Gastrocnemius medialis (tissue), 4 donors: ENCODE measurements at regions not wholly inside any gene's neighbourhood (a gene's known extent, or its start where the extent isn't known, plus 50 kb on each side); places are given as distances from the start of the nearest gene placed in this dataset.

ENCODE experiments used
- CTCF ChIP-seq, 5 experiments: fragments of 450-650 bp in 3 of 5; fragments of 200-600 bp in 2 of 5; sonication (generic) in 2 of 5; IDR thresholded peaks in 4 of 5; conservative IDR thresholded peaks in 1 of 5; 1 replicate in 4 of 5; 2 replicates in 1 of 5; pipeline ENCODE4 v1.5.1; 2016 to 2019; ENCODE audit warnings: antibody characterized with exemption in 5 of 5, mild to moderate bottlenecking in 3 of 5, moderate library complexity in 3 of 5
- POLR2A ChIP-seq, 2 donors: fragments of 450-650 bp; IDR thresholded peaks; one replicate each; pipeline ENCODE4 v1.6.1; 2017; ENCODE audit warnings: antibody characterized with exemption in 2 of 2, mild to moderate bottlenecking in 2 of 2, moderate library complexity in 2 of 2

- TF ChIP-seq CTCF (IDR thresholded peaks at IDR 0.05 in 4 of 5, conservative IDR thresholded peaks at IDR 0.05 in 1 of 5) (no peak), POLR2A (IDR thresholded peaks at IDR 0.05) (no peak)
Observed at GRCh38 chr18:22521026-22521707, 103.5 kb upstream of the CTAGE1 start.
